Skeletal muscle cell (primary cell): ENCODE measurements at regions not wholly inside any gene's neighbourhood (a gene's known extent, or its start where the extent isn't known, plus 50 kb on each side); places are given as distances from the start of the nearest gene placed in this dataset.

Experiments
- DNase-seq: peaks from one replicate; pipeline ENCODE4 v3.0.0-alpha.2; 2010; ENCODE audit warnings: low read depth
- H3K4me3 ChIP-seq: 2 replicates; pipeline ENCODE4 v1.5.1; 2011; ENCODE audit warnings: low read depth, mild to moderate bottlenecking, control low read depth, low read length, moderate library complexity

DNA sequence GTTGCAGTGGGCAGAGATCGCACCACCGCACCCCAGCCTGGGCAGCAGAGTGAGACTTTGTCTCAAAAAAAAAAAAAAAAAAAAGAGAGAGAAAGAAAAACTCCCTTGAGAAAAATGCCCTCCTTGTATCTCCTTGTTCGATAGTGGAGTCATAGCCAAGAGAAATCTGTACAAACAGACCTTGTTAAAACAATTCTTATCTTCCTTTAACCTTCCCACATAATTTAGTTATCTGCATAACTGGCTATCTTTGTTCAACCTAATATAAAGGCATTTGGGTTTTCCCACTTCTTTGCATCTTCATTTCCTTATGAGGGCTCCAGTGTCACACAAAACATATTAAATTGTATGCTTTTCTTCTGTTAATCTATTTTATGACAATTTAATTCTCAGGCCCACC lies 65.1 kb upstream of the ATP11B start:
- H3K4me3 ChIP-seq, result no peak overlapping the region
- DNase-seq, result no peak

DNA sequence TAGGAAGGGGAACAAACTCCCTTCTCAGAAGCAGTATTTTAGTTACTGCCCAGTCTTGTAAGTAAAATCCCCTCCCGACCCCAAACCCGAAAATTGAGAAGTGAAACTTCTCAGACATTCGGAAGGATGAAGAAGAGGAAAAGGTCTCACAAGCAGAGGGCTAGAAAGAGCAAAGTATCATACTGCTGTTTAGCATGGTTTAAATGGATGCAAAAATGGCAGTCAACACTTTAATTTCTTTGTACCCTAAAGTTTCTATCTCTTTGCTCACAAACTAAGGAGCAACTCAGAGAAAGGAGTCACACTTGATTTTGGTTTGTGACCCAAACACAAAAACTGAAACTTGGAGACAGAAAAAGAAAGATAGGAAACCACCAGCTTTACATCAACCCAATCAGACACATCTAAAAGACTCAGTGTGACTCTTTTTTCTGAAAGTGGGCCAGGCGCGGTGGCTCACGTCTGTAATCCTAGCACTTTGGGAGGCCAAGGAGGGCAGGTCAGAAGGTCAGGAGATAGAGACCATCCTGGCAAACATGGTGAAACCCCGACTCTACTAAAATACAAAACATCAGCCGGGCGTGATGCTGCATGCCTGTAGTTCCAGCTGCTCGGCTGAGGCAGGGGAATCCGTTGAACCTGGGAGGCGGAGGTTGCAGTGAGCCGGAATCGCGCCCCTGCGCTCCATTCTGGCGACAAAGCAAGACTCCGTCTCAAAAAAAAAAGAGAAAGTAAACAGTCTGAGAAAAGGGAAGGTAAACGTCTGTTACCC lies 63.2 kb upstream of the ATP11B start:
- no peak for DNase-seq
- H3K4me3 ChIP-seq, result no peak overlapping the region

DNA sequence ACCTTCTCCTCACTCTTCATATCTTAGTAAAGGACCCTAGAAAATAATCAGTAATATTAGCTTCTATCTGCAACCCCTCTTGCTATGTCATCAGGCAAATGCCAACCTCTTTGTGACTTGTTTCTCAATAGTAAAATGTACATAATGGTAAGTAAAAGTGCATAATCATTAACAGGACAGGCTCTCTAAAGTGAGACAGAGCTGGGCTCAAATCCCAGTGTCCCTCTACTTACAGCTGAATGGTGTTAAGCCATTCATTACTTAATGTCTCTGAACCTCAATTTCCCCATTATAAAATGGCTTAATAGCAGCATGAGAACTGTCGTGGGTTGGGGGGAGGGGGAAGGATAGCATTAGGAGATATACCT lies 62.6 kb upstream of the ATP11B start:
- no peak overlapping the region for H3K4me3 ChIP-seq
- no peak for DNase-seq

DNA sequence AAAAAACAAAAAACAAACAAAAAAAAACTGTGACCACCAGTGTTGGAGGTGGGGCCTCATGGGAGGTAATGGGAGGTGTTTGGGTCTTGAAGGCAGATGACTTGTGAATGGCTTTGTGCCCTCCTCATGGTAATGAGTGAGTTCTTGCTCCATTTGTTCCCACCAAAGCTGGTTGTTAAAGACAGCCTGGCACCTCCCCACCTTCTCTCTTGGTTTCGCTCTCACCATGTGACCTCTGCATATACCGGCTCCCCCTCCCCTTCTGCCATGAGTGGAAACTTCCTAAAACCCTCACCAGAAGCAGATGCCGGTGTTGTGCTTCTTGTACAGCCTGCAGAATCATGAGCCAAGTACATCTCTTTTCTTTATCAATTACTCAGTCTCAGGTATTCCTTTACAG lies 61.5 kb upstream of the ATP11B start:
- DNase-seq, result no peak
- H3K4me3 ChIP-seq, result no peak overlapping the region

DNA sequence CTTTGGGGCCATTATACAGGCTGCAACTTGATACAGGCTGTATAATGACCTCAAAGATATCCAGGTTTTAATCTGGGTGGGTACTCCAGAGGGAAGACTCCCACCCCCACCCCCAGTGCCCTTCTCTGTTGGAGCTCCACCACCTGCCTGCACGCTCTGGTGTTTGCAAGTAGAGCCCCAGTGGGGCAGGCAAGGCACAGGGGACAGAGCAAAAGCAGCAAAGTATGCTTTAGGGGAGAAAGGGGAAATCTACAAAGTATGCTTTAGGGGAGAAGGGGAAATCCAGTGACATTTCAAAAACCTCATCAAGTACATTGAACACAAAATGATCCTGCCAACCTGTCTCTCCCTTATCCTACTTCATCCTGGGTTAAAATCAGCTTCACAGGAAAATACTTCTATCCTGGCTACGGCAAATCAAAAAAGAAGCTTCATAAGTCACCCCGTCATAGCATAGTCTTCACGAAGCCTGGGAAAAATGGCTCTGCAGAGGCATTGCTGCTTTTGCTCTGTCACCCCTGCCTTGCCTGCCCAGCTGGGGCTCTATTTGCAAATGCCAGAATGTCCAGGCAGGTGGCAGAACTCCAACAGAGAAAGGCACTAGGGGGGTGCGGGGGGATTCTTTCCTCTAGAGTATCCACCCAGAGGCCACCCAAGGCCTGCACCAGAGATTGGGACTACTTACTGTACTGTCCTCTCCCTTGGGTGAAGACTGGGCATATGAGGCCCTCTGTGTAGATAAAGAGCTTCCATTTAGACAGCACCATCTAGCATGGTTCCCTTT lies 60.9 kb upstream of the ATP11B start:
- no peak for DNase-seq
- H3K4me3 ChIP-seq, result no peak overlapping the region

DNA sequence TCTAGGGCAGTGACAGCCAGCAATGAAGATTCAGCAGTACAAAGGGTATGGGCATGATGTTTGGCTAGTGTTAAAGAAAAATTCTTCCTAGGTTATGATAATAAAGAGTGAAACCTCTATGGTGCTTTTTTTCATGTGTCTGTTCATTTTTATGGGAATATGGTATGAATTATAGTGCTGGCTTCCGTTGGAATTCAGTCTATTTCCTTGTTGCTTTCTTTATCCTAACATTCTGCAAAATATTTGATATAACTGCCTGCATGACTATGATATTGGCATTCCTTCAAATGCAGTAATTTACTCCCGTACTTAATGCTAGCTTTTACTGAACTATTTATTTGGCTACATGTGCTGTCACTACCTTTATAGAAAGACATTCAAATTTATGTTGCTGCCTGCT lies 57.6 kb upstream of the ATP11B start:
- DNase-seq, result no peak
- no peak overlapping the region for H3K4me3 ChIP-seq

DNA sequence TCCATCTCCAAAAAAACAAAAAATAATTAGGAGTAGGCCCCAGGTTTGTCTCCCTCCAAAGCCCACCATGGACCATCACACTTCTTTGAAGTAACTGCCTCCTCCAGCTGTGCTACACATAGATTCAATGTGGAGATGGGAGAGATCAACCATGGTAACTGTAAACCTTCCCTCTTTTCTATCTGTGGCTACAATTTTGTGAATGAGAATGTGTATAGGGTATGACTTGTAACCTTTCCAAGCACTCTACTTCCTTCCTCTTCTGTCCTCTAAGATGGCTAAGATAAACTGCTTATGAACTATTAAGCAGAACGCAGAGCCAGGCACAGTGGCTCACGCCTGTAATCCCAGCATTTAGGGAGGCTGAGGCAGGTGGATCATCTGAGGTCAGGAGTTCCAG lies 55.5 kb upstream of the ATP11B start:
- H3K4me3 ChIP-seq, result no peak overlapping the region
- DNase-seq, result no peak

DNA sequence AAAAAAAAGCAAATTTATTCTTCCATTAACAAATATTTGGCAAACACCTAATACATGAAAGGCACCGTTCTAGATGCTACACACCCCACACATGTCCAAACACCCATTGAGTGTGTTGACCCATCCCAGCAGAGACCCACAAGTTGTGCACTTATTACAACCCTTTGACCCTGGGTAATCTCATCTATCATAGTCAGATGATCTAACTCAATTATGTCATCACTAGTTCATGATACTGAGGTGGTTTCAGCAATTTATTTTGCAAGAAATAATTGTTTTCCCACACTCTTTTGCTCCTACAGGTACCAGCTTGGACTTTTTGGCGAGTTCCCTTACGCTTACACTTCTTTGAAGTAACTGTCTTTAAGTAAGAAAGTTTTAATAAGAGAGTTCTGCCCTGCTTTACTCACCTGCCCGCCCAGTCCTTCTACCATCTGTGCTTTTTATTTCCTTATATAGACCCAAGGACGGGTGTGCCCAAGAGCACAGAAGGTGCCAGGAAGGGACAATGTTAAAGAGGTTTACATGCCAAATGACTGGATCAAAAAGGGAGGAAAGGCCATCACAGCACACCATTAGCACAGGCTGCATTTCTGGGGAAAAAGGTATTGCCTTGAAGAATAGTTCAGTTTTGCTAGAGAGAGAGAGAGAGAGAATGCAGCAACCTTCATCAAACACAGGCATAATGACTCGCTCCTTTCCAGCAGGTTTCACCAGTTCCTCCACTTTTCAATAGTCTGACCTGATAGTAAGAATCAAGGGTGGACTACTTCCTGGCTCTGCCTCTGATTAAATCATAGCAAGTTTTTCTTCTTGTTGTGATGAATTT lies 54.5 kb upstream of the ATP11B start:
- DNase-seq, result no peak
- no peak overlapping the region for H3K4me3 ChIP-seq

DNA sequence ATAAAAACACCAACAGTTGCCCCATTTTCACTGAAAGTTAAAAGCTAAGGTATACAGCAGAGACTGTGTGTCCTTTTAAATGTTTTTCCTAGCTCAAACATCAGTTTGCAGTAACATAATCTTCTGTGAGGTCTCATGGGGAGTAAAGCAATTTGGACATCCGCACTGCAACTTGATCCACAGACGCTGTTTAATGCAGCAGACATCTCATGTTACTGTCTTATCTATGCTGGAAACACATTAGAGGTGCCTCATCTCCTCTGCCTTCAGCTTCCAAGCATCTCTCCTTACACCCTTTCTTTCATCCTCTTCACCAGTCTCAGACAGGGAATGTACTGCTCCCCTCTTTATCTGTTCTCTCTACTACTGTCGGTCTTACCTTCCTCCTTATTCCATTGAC lies 53.7 kb upstream of the ATP11B start:
- peak; percentile 43 for DNase-seq
- no peak overlapping the region for H3K4me3 ChIP-seq

DNA sequence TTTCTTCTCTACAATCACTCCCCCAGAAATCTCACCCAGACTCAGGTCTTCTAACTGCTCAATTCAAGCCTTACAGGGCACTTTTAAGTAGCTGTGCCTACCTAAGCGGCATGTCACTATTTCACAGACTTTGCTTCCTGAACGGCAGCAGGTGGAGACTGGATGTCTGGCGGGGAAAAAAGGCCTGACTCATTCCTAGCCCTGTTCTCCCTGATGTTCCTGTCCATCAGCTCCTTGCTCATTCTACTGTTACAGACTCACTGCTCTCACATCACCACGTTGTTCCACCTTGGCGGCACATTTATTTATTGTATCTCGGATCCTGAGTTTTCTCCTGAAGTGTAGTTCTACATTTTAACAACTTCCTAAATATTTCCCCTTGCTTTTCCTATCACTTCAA lies 52.6 kb upstream of the ATP11B start:
- no peak overlapping the region for H3K4me3 ChIP-seq
- no peak for DNase-seq

DNA sequence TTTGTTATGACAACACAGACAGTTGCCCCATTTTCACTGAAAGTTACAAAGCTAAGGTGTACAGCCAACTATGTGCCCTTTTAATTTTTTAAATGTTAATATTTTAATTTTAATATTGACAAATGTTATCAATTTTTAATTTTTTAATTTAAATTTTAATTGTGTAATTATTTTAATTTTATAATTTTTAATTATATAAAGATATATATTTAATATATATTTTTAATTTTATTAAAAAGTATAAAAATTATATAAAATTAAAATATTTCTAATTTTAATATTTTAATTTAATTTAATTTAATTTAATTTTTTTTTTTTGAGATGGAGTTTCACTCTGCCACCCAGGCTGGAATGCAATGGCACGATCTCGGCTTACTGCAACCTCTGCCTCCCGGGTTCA lies 52.1 kb upstream of the ATP11B start:
- H3K4me3 ChIP-seq, result no peak overlapping the region
- no peak for DNase-seq
